BLaER1 (cell line): ENCODE measurements at regions not wholly inside any gene's neighbourhood (a gene's known extent, or its start where the extent isn't known, plus 50 kb on each side); places are given as distances from the start of the nearest gene placed in this dataset.
A peak's percentile ranks its signal among the peaks of the same experiment; 100 is the strongest.

ENCODE experiments used
- H3K27ac ChIP-seq: shearing (Covaris generic); formaldehyde crosslinking; 2 replicates; pipeline ENCODE4 v1.8.1; 2022
- H3K27me3 ChIP-seq: shearing (Covaris generic); formaldehyde crosslinking; 2 replicates; pipeline ENCODE4 v1.8.1; 2022
- H3K36me3 ChIP-seq: shearing (Covaris generic); formaldehyde crosslinking; 2 replicates; pipeline ENCODE4 v1.8.1; 2022
- H3K4me1 ChIP-seq: shearing (Covaris generic); formaldehyde crosslinking; 2 replicates; pipeline ENCODE4 v1.8.1; 2022
- H3K4me2 ChIP-seq: shearing (Covaris generic); formaldehyde crosslinking; 2 replicates; pipeline ENCODE4 v1.8.1; 2022
- H3K4me3 ChIP-seq: shearing (Covaris generic); formaldehyde crosslinking; 2 replicates; pipeline ENCODE4 v1.8.1; 2022
- H3K9ac ChIP-seq: shearing (Covaris generic); formaldehyde crosslinking; 2 replicates; pipeline ENCODE4 v1.8.1; 2022
- H3K9me3 ChIP-seq: shearing (Covaris generic); formaldehyde crosslinking; 2 replicates; pipeline ENCODE4 v1.8.1; 2022
- H4K20me1 ChIP-seq: shearing (Covaris generic); formaldehyde crosslinking; 2 replicates; pipeline ENCODE4 v1.8.1; 2022
- Cebpa-rat ChIP-seq: shearing (Covaris generic); IDR thresholded peaks from 2 replicates; pipeline ENCODE4 v1.8.1; 2022

GRCh38 chr2:10498525-10499274 lies 50.6 kb upstream of the ODC1 start:
- Histone ChIP-seq H3K4me2 (peak overlapping the region; percentile 32; the same call in 1 of the 2 replicates), H3K27ac (no peak overlapping the region)

More at GRCh38 chr2:10498525-10499274, 50.6 kb upstream of the ODC1 start:
- Histone ChIP-seq H3K9ac (no peak overlapping the region), H3K36me3 (no peaks in the 10 kb centered on the region), H4K20me1 (no peaks in the 10 kb centered on the region), H3K4me1 (peaks cover 45% of the 10 kb centered on the region), H3K9me3 (no peaks in the 10 kb centered on the region), H3K27me3 (no peaks in the 10 kb centered on the region), H3K4me3 (no peak overlapping the region)
- no peak for TF ChIP-seq Cebpa-rat
